ENCODE measurements at regions not wholly inside any gene's neighbourhood (a gene's known extent, or its start where the extent isn't known, plus 50 kb on each side); places are given as distances from the start of the nearest gene placed in this dataset.

- peak overlapping the region; percentile 89; the same call in 1 of the 2 replicates for H3K27ac ChIP-seq
- H3K9me3 ChIP-seq (replicated peaks), result no peaks in the 10 kb centered on the region
- H3K27me3 ChIP-seq (replicated peaks), result no peaks in the 10 kb centered on the region
- H3K36me3 ChIP-seq, result no peaks in the 10 kb centered on the region
- no peak for DNase-seq (ENCODE audit: low read depth in 1 of 2, low spot score in 2 of 2)
- no peak overlapping the region for H3K4me3 ChIP-seq
- peaks cover 40% of the 10 kb centered on the region for H3K4me1 ChIP-seq (replicated peaks)
These were observed 855.2 kb upstream of the ID2 start for GRCh38 chr2:7826656-7827055.

GRCh38 chr2:7829241-7829640, 852.6 kb upstream of the ID2 start:
- H3K9me3 ChIP-seq (replicated peaks), result no peaks in the 10 kb centered on the region
- H3K4me3 ChIP-seq, result no peak overlapping the region
- peaks cover 40% of the 10 kb centered on the region for H3K4me1 ChIP-seq (replicated peaks)
- no peaks in the 10 kb centered on the region for H3K27me3 ChIP-seq (replicated peaks)
- no peak for DNase-seq (ENCODE audit: low read depth in 1 of 2, low spot score in 2 of 2)
- H3K36me3 ChIP-seq, result no peaks in the 10 kb centered on the region
- H3K27ac ChIP-seq, result no peak overlapping the region

GRCh38 chr2:7830616-7831015, 851.2 kb upstream of the ID2 start:
- DNase-seq (ENCODE audit: low read depth in 1 of 2, low spot score in 2 of 2), result no peak
- Histone ChIP-seq H3K27me3 (replicated peaks) (no peaks in the 10 kb centered on the region), H3K36me3 (no peaks in the 10 kb centered on the region)

GRCh38 chr2:7835151-7835550, 846.7 kb upstream of the ID2 start:
- no peak for DNase-seq (ENCODE audit: low read depth in 1 of 2, low spot score in 2 of 2)
- Histone ChIP-seq H3K4me3 (no peak overlapping the region), H3K27ac (no peak overlapping the region)

More at GRCh38 chr2:7830616-7831015, 851.2 kb upstream of the ID2 start:
- no peak overlapping the region for H3K27ac ChIP-seq
- no peak overlapping the region for H3K4me3 ChIP-seq
- H3K4me1 ChIP-seq (replicated peaks), result peaks cover 30% of the 10 kb centered on the region
- no peaks in the 10 kb centered on the region for H3K9me3 ChIP-seq (replicated peaks)

GRCh38 chr2:7835693-7836680, 845.9 kb upstream of the ID2 start:
- Histone ChIP-seq H3K4me1 (replicated peaks) (peaks cover 17% of the 10 kb centered on the region), H3K9me3 (replicated peaks) (no peaks in the 10 kb centered on the region), H3K27me3 (replicated peaks) (no peaks in the 10 kb centered on the region), H3K36me3 (no peaks in the 10 kb centered on the region), H3K4me3 (no peak overlapping the region), H3K27ac (no peak overlapping the region)
- DNase-seq (ENCODE audit: low read depth in 1 of 2, low spot score in 2 of 2), result no peak

More at GRCh38 chr2:7835151-7835550, 846.7 kb upstream of the ID2 start:
- Histone ChIP-seq H3K4me1 (replicated peaks) (peaks cover 15% of the 10 kb centered on the region), H3K9me3 (replicated peaks) (no peaks in the 10 kb centered on the region), H3K36me3 (no peaks in the 10 kb centered on the region), H3K27me3 (replicated peaks) (no peaks in the 10 kb centered on the region)

GRCh38 chr2:7837237-7837760, 844.6 kb upstream of the ID2 start:
- Histone ChIP-seq H3K9me3 (replicated peaks) (peaks cover 5% of the 10 kb centered on the region; the same call in 1 of the 2 replicates), H3K4me1 (replicated peaks) (peaks cover 30% of the 10 kb centered on the region), H3K4me3 (no peak overlapping the region), H3K27me3 (replicated peaks) (no peaks in the 10 kb centered on the region), H3K36me3 (no peaks in the 10 kb centered on the region), H3K27ac (no peak overlapping the region)
- DNase-seq (ENCODE audit: low read depth in 1 of 2, low spot score in 2 of 2), result no peak

- H3K9me3 ChIP-seq (replicated peaks), result peaks cover 5% of the 10 kb centered on the region; the same call in 1 of the 2 replicates
These were observed 843.2 kb upstream of the ID2 start for GRCh38 chr2:7838669-7839068.

GRCh38 chr2:7840651-7841380, 841.0 kb upstream of the ID2 start:
- Histone ChIP-seq H3K9me3 (replicated peaks) (peaks cover 5% of the 10 kb centered on the region; the same call in 1 of the 2 replicates), H3K27me3 (replicated peaks) (no peaks in the 10 kb centered on the region), H3K4me1 (replicated peaks) (peaks cover 47% of the 10 kb centered on the region), H3K36me3 (no peaks in the 10 kb centered on the region), H3K27ac (peak overlapping the region; percentile 41), H3K4me3 (no peak overlapping the region)
- DNase-seq (ENCODE audit: low read depth in 1 of 2, low spot score in 2 of 2), result peak; percentile 86 to 87

More at GRCh38 chr2:7838669-7839068, 843.2 kb upstream of the ID2 start:
- Histone ChIP-seq H3K36me3 (no peaks in the 10 kb centered on the region), H3K27ac (no peak overlapping the region), H3K4me1 (replicated peaks) (peaks cover 31% of the 10 kb centered on the region), H3K27me3 (replicated peaks) (no peaks in the 10 kb centered on the region), H3K4me3 (no peak overlapping the region)
- DNase-seq (ENCODE audit: low read depth in 1 of 2, low spot score in 2 of 2), result no peak

GRCh38 chr2:7841751-7842150, 840.1 kb upstream of the ID2 start:
- H3K4me1 ChIP-seq (replicated peaks), result peaks cover 49% of the 10 kb centered on the region
- H3K4me3 ChIP-seq, result no peak overlapping the region
- no peaks in the 10 kb centered on the region for H3K36me3 ChIP-seq
- H3K27me3 ChIP-seq (replicated peaks), result no peaks in the 10 kb centered on the region
- no peak overlapping the region; the same call in none of the 2 replicates for H3K27ac ChIP-seq
- peak in 1 of 2 experiments; percentile 53 for DNase-seq (ENCODE audit: low read depth in 1 of 2, low spot score in 2 of 2)
- H3K9me3 ChIP-seq (replicated peaks), result peaks cover 5% of the 10 kb centered on the region; the same call in 1 of the 2 replicates

- Histone ChIP-seq H3K27ac (peak overlapping the region; percentile 60), H3K36me3 (no peaks in the 10 kb centered on the region), H3K9me3 (replicated peaks) (peaks cover 5% of the 10 kb centered on the region; the same call in 1 of the 2 replicates), H3K27me3 (replicated peaks) (no peaks in the 10 kb centered on the region), H3K4me3 (no peak overlapping the region), H3K4me1 (replicated peaks) (peaks cover 61% of the 10 kb centered on the region)
- no peak for DNase-seq (ENCODE audit: low read depth in 1 of 2, low spot score in 2 of 2)
These were observed 837.4 kb upstream of the ID2 start for GRCh38 chr2:7844414-7844965.

- peak; percentile 64 to 74 for DNase-seq (ENCODE audit: low read depth in 1 of 2, low spot score in 2 of 2)
- H3K4me3 ChIP-seq, result no peak overlapping the region
- peak overlapping the region; percentile 60 for H3K27ac ChIP-seq
- no peaks in the 10 kb centered on the region for H3K27me3 ChIP-seq (replicated peaks)
- H3K9me3 ChIP-seq (replicated peaks), result peaks cover 5% of the 10 kb centered on the region; the same call in 1 of the 2 replicates
- H3K4me1 ChIP-seq (replicated peaks), result peaks cover 59% of the 10 kb centered on the region
- no peaks in the 10 kb centered on the region for H3K36me3 ChIP-seq
These were observed 836.5 kb upstream of the ID2 start for GRCh38 chr2:7845332-7845731.

GRCh38 chr2:7846607-7847006, 835.2 kb upstream of the ID2 start:
- Histone ChIP-seq H3K4me3 (no peak overlapping the region), H3K27me3 (replicated peaks) (no peaks in the 10 kb centered on the region), H3K4me1 (replicated peaks) (peaks cover 46% of the 10 kb centered on the region), H3K27ac (no peak overlapping the region), H3K36me3 (no peaks in the 10 kb centered on the region), H3K9me3 (replicated peaks) (no peaks in the 10 kb centered on the region; the same call in 1 of the 2 replicates)
- no peak for DNase-seq (ENCODE audit: low read depth in 1 of 2, low spot score in 2 of 2)

- DNase-seq (ENCODE audit: low read depth in 1 of 2, low spot score in 2 of 2), result no peak
- Histone ChIP-seq H3K4me1 (replicated peaks) (peaks cover 39% of the 10 kb centered on the region), H3K9me3 (replicated peaks) (no peaks in the 10 kb centered on the region), H3K36me3 (no peaks in the 10 kb centered on the region), H3K27me3 (replicated peaks) (no peaks in the 10 kb centered on the region), H3K4me3 (no peak overlapping the region), H3K27ac (peak overlapping the region; percentile 68)
These were observed 834.5 kb upstream of the ID2 start for GRCh38 chr2:7847321-7847720.

Measured in SJSA1 (cell line).